Immature natural killer cell (primary cell): ENCODE measurements at regions not wholly inside any gene's neighbourhood (a gene's known extent, or its start where the extent isn't known, plus 50 kb on each side); places are given as distances from the start of the nearest gene placed in this dataset.
"Not testable (repeated sequence)": the region's sequence is repeated elsewhere in the genome, so short reads cannot be mapped to it uniquely, and the experiment has no call there.

ENCODE experiments used
- DNase-seq, 3 donors: peaks; one replicate each; pipeline ENCODE4 v3.0.0; 2022; ENCODE audit warnings: mixed read lengths in 1 of 3
- H3K27ac Mint-ChIP-seq, 6 donors: one replicate each; pipeline ENCODE4 v1.8.0; 2020; ENCODE audit warnings: mixed read lengths in 6 of 6, mild to moderate bottlenecking in 5 of 6, inconsistent platforms in 4 of 6, moderate library complexity in 3 of 6
- H3K27me3 Mint-ChIP-seq, 3 donors: one replicate each; pipeline ENCODE4 v1.8.0; 2020 to 2021; ENCODE audit warnings: low read depth in 3 of 3, mild to moderate bottlenecking in 3 of 3, mixed read lengths in 3 of 3, moderate library complexity in 3 of 3, inconsistent platforms in 1 of 3
- H3K36me3 Mint-ChIP-seq, 3 donors: one replicate each; pipeline ENCODE4 v1.8.0; 2020; ENCODE audit warnings: mixed read lengths in 3 of 3, inconsistent platforms in 2 of 3, mild to moderate bottlenecking in 2 of 3
- H3K4me1 Mint-ChIP-seq, 2 donors: one replicate each; pipeline ENCODE4 v1.8.0; 2020; ENCODE audit warnings: inconsistent platforms in 2 of 2, mild to moderate bottlenecking in 2 of 2, mixed read lengths in 2 of 2, moderate library complexity in 1 of 2
- H3K4me3 Mint-ChIP-seq, 5 donors: one replicate each; pipeline ENCODE4 v1.8.0; 2020; ENCODE audit warnings: mild to moderate bottlenecking in 5 of 5, mixed read lengths in 5 of 5, inconsistent platforms in 3 of 5, moderate library complexity in 3 of 5
- H3K9me3 Mint-ChIP-seq, 6 donors: one replicate each; pipeline ENCODE4 v1.8.0; 2020; ENCODE audit warnings: mild to moderate bottlenecking in 6 of 6, mixed read lengths in 6 of 6, inconsistent platforms in 4 of 6, moderate library complexity in 3 of 6

- Mint-ChIP-seq H3K27me3 (peaks cover 0 to 5% (median 0%) of the 10 kb centered on the region in 3 donors), H3K9me3 (no peaks in the 10 kb centered on the region), H3K4me1 (no peaks in the 10 kb centered on the region), H3K36me3 (no peaks in the 10 kb centered on the region), H3K4me3 (no peak overlapping the region), H3K27ac (no peak overlapping the region)
- no peak for DNase-seq
These were observed 103.9 kb downstream of the GLUD2 start for GRCh38 chrX:121151293-121151692.

GRCh38 chrX:121154858-121155404, 107.5 kb downstream of the GLUD2 start:
- no peaks in the 10 kb centered on the region for H3K4me1 Mint-ChIP-seq
- H3K27me3 Mint-ChIP-seq = peaks cover 0 to 7% (median 0%) of the 10 kb centered on the region in 3 donors
- H3K27ac Mint-ChIP-seq = no peak overlapping the region
- H3K36me3 Mint-ChIP-seq = no peaks in the 10 kb centered on the region
- DNase-seq = no peak
- H3K9me3 Mint-ChIP-seq = no peaks in the 10 kb centered on the region
- no peak overlapping the region for H3K4me3 Mint-ChIP-seq

GRCh38 chrX:121160987-121161386, 113.6 kb downstream of the GLUD2 start:
- no peak overlapping the region for H3K27ac Mint-ChIP-seq
- H3K4me3 Mint-ChIP-seq = no peak overlapping the region
- H3K4me1 Mint-ChIP-seq = no peaks in the 10 kb centered on the region
- H3K36me3 Mint-ChIP-seq = no peaks in the 10 kb centered on the region
- H3K27me3 Mint-ChIP-seq = peaks cover 0 to 3% (median 1%) of the 10 kb centered on the region in 3 donors
- peaks cover 0 to 1% (median 0%) of the 10 kb centered on the region in 6 donors for H3K9me3 Mint-ChIP-seq
- no peak for DNase-seq

GRCh38 chrX:121161501-121161933, 114.1 kb downstream of the GLUD2 start:
- H3K4me3 Mint-ChIP-seq = no peak overlapping the region
- no peak for DNase-seq
- H3K36me3 Mint-ChIP-seq = no peaks in the 10 kb centered on the region
- H3K9me3 Mint-ChIP-seq = peaks cover 0 to 1% (median 0%) of the 10 kb centered on the region in 6 donors
- no peak overlapping the region for H3K27ac Mint-ChIP-seq
- H3K4me1 Mint-ChIP-seq = no peaks in the 10 kb centered on the region
- peaks cover 0 to 3% (median 2%) of the 10 kb centered on the region in 3 donors for H3K27me3 Mint-ChIP-seq

GRCh38 chrX:121163443-121163842, 116.0 kb downstream of the GLUD2 start:
- Mint-ChIP-seq H3K4me1 (no peaks in the 10 kb centered on the region), H3K27ac (no peak overlapping the region), H3K36me3 (no peaks in the 10 kb centered on the region), H3K4me3 (no peak overlapping the region), H3K27me3 (peaks cover 0 to 7% (median 2%) of the 10 kb centered on the region in 3 donors), H3K9me3 (peaks cover 0 to 1% (median 0%) of the 10 kb centered on the region in 6 donors)
- no peak for DNase-seq

- no peak overlapping the region for H3K27ac Mint-ChIP-seq
These were observed 118.5 kb downstream of the GLUD2 start for GRCh38 chrX:121165930-121166359.

GRCh38 chrX:121169099-121170035, 122.0 kb downstream of the GLUD2 start:
- Mint-ChIP-seq H3K27ac (no peak overlapping the region), H3K27me3 (peaks cover 0 to 7% (median 2%) of the 10 kb centered on the region in 3 donors), H3K4me3 (no peak overlapping the region), H3K9me3 (no peaks in the 10 kb centered on the region), H3K4me1 (no peaks in the 10 kb centered on the region), H3K36me3 (no peaks in the 10 kb centered on the region)
- no peak for DNase-seq

More at GRCh38 chrX:121165930-121166359, 118.5 kb downstream of the GLUD2 start:
- no peaks in the 10 kb centered on the region for H3K36me3 Mint-ChIP-seq
- no peaks in the 10 kb centered on the region for H3K4me1 Mint-ChIP-seq
- H3K4me3 Mint-ChIP-seq = no peak overlapping the region
- peaks cover 0 to 1% (median 0%) of the 10 kb centered on the region in 6 donors for H3K9me3 Mint-ChIP-seq
- no peak for DNase-seq
- peaks cover 0 to 7% (median 0%) of the 10 kb centered on the region in 3 donors for H3K27me3 Mint-ChIP-seq

- DNase-seq = no peak
- H3K4me3 Mint-ChIP-seq = no peak overlapping the region
- H3K36me3 Mint-ChIP-seq = no peaks in the 10 kb centered on the region
- no peaks in the 10 kb centered on the region for H3K4me1 Mint-ChIP-seq
- peaks cover 0 to 2% (median 0%) of the 10 kb centered on the region in 3 donors for H3K27me3 Mint-ChIP-seq
- H3K9me3 Mint-ChIP-seq = peaks cover 0 to 4% (median 0%) of the 10 kb centered on the region in 6 donors
- H3K27ac Mint-ChIP-seq = no peak overlapping the region
These were observed 125.3 kb downstream of the GLUD2 start for GRCh38 chrX:121172703-121173102.

- Mint-ChIP-seq H3K4me3 (no peak overlapping the region), H3K27ac (no peak overlapping the region), H3K36me3 (no peaks in the 10 kb centered on the region), H3K4me1 (no peaks in the 10 kb centered on the region), H3K9me3 (peaks cover 0 to 4% (median 0%) of the 10 kb centered on the region in 6 donors), H3K27me3 (peaks cover 0 to 6% (median 0%) of the 10 kb centered on the region in 3 donors)
- DNase-seq = no peak
These were observed 132.6 kb downstream of the GLUD2 start for GRCh38 chrX:121179972-121180371.

GRCh38 chrX:121191779-121192178, 144.4 kb downstream of the GLUD2 start:
- no peaks in the 10 kb centered on the region for H3K36me3 Mint-ChIP-seq
- no peak for DNase-seq
- peaks cover 0 to 6% (median 2%) of the 10 kb centered on the region in 3 donors for H3K27me3 Mint-ChIP-seq
- no peak overlapping the region for H3K27ac Mint-ChIP-seq
- no peak overlapping the region for H3K4me3 Mint-ChIP-seq
- no peaks in the 10 kb centered on the region for H3K4me1 Mint-ChIP-seq
- peaks cover 0 to 1% (median 0%) of the 10 kb centered on the region in 6 donors for H3K9me3 Mint-ChIP-seq

GRCh38 chrX:121195719-121196118, 148.3 kb downstream of the GLUD2 start:
- Mint-ChIP-seq H3K9me3 (no peaks in the 10 kb centered on the region), H3K27ac (no peak overlapping the region), H3K36me3 (no peaks in the 10 kb centered on the region), H3K27me3 (peaks cover 0 to 3% (median 2%) of the 10 kb centered on the region in 3 donors), H3K4me1 (no peaks in the 10 kb centered on the region), H3K4me3 (no peak overlapping the region)
- DNase-seq = no peak

GRCh38 chrX:121196872-121197444, 149.5 kb downstream of the GLUD2 start:
- not testable (repeated sequence) for H3K4me1 Mint-ChIP-seq, H3K27me3 Mint-ChIP-seq, H3K36me3 Mint-ChIP-seq, H3K27ac Mint-ChIP-seq, H3K4me3 Mint-ChIP-seq, DNase-seq, H3K9me3 Mint-ChIP-seq

- H3K4me1 Mint-ChIP-seq = no peaks in the 10 kb centered on the region
- H3K36me3 Mint-ChIP-seq = no peaks in the 10 kb centered on the region
- no peak overlapping the region for H3K4me3 Mint-ChIP-seq
- DNase-seq = no peak
- H3K27ac Mint-ChIP-seq = no peak overlapping the region
- H3K27me3 Mint-ChIP-seq = peaks cover 0 to 6% (median 3%) of the 10 kb centered on the region in 3 donors
- peaks cover 0 to 5% (median 0%) of the 10 kb centered on the region in 6 donors for H3K9me3 Mint-ChIP-seq
These were observed 161.2 kb downstream of the GLUD2 start for GRCh38 chrX:121208563-121208962.
